ENCODE measurements at regions not wholly inside any gene's neighbourhood (a gene's known extent, or its start where the extent isn't known, plus 50 kb on each side); places are given as distances from the start of the nearest gene placed in this dataset.
"Not testable (repeated sequence)": the region's sequence is repeated elsewhere in the genome, so short reads cannot be mapped to it uniquely, and the experiment has no call there.

GRCh38 chr2:67619204-67619603, 222.1 kb downstream of the ETAA1 start (continued):
- no peak for TF ChIP-seq ZNF462 (CRISPR knock-in tag; IDR thresholded peaks at IDR 0.05)
- TF ChIP-seq, protein P1, sequence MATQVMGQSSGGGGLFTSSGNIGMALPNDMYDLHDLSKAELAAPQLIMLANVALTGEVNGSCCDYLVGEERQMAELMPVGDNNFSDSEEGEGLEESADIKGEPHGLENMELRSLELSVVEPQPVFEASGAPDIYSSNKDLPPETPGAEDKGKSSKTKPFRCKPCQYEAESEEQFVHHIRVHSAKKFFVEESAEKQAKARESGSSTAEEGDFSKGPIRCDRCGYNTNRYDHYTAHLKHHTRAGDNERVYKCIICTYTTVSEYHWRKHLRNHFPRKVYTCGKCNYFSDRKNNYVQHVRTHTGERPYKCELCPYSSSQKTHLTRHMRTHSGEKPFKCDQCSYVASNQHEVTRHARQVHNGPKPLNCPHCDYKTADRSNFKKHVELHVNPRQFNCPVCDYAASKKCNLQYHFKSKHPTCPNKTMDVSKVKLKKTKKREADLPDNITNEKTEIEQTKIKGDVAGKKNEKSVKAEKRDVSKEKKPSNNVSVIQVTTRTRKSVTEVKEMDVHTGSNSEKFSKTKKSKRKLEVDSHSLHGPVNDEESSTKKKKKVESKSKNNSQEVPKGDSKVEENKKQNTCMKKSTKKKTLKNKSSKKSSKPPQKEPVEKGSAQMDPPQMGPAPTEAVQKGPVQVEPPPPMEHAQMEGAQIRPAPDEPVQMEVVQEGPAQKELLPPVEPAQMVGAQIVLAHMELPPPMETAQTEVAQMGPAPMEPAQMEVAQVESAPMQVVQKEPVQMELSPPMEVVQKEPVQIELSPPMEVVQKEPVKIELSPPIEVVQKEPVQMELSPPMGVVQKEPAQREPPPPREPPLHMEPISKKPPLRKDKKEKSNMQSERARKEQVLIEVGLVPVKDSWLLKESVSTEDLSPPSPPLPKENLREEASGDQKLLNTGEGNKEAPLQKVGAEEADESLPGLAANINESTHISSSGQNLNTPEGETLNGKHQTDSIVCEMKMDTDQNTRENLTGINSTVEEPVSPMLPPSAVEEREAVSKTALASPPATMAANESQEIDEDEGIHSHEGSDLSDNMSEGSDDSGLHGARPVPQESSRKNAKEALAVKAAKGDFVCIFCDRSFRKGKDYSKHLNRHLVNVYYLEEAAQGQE (IDR thresholded peaks at IDR 0.05; ENCODE audit: unreplicated experiment): no peak

DNA sequence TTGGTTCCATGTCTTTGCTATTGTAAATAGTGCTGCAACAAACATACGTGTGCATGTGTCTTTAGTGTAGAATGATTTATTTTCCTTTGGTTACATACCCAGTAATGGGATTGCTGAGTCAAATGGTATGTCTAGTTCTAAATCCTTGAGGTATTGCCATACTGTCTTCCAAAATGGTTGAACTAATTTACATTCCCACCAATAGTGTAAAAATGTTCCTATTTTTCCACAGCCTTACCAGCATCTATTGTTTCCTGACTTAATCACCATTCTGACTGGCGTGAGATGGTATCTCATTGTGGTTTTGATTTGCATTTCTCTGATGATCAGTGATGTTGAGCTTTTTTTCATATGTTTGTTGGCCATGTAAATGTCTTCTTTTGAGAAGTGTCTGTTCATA, 226.6 kb downstream of the ETAA1 start:
- not testable (repeated sequence) for H3K27me3 ChIP-seq (ENCODE audit: insufficient read depth); H3K36me3 ChIP-seq (ENCODE audit: insufficient read depth); H3K4me3 Mint-ChIP-seq; H2AFZ ChIP-seq; H3K36me3 Mint-ChIP-seq (ENCODE audit: low read depth); H3K9me2 ChIP-seq (ENCODE audit: insufficient read depth); H3K4me1 ChIP-seq (ENCODE audit: insufficient read depth); H3K27me3 Mint-ChIP-seq (ENCODE audit: insufficient read depth, low read depth, poor library complexity); H3K79me2 ChIP-seq (replicated peaks; ENCODE audit: insufficient read depth); H3K4me1 Mint-ChIP-seq; H3K4me3 ChIP-seq; ATAC-seq; H3F3A ChIP-seq (replicated peaks; ENCODE audit: low read depth); H3K4me2 ChIP-seq; H3K27ac ChIP-seq (ENCODE audit: low read depth); H3K27ac Mint-ChIP-seq; H4K20me1 ChIP-seq (replicated peaks; ENCODE audit: insufficient read depth); H3K9me3 Mint-ChIP-seq; DNase-seq (ENCODE audit: low spot score)
